ENCODE measurements at regions not wholly inside any gene's neighbourhood (a gene's known extent, or its start where the extent isn't known, plus 50 kb on each side); places are given as distances from the start of the nearest gene placed in this dataset.

DNA sequence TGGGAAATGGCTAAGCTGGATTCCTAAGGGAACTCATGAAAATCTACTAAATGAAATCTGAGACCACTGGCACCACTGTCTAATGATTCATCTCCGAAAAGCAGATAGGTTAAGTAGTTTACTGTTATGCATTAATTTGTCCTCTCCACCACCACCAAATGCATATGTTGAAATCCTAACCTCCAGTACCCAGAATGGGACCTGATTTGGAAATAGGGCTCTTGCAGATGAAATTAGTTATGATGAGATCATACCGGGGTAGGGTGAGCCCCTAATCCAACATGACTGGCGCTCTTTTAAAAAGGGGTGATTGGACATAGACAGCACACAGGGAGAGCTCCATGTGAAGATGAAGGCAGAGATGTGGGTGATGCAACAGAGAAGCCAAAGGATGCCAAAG is 124.9 kb upstream of the GUCY1A1 start:
- DNase-seq, result no peak
- H3K9me3 ChIP-seq, result no peaks in the 10 kb centered on the region

DNA sequence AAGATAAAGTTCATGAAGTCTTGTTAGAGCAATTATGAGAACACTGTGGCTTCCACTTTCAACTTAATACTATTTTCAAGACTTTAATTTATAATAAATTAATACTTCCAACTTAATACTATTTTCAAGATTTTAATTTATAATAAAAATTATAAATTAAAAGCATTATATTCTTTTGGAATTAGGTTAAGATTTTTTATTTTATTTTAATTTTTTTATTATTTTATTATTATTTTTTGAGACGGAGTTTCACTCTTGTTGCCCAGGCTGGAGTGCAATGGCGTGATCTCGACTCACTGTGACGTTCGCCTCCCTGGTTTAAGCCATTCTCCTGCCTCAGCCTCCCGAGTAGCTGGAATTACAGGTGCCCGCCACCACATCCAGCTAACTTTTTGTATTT is 126.0 kb upstream of the GUCY1A1 start:
- H3K9me3 ChIP-seq, result no peaks in the 10 kb centered on the region
- H3K36me3 ChIP-seq, result no peaks in the 10 kb centered on the region
- H3K4me3 ChIP-seq, result no peak overlapping the region
- DNase-seq, result no peak
- no peaks in the 10 kb centered on the region for H3K27me3 ChIP-seq

More for the DNA sequence above, 124.9 kb upstream of the GUCY1A1 start:
- no peaks in the 10 kb centered on the region for H3K36me3 ChIP-seq
- no peak overlapping the region for H3K4me3 ChIP-seq
- H3K27me3 ChIP-seq, result no peaks in the 10 kb centered on the region

DNA sequence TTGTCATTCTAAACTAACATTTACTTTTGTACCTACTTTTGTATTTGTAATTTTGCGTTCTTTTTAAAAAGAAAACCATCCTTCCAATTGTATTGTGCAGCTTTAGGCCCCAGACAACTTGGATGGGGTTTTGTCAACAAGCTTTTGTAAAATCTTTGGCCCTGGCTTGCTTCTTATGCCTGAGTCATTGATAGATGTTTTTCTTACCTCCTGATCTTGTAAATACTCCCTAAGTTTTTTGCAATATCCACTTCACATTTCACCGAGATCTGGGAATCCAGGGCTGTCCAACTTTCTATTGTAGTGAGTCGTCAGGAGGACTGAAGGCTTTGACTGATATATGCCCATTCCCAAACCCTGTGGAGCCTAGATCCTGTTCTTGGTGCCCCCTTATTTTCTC is 126.9 kb upstream of the GUCY1A1 start:
- Histone ChIP-seq H3K4me3 (no peak overlapping the region), H3K9me3 (no peaks in the 10 kb centered on the region), H3K36me3 (no peaks in the 10 kb centered on the region), H3K27me3 (no peaks in the 10 kb centered on the region)
- DNase-seq, result no peak

DNA sequence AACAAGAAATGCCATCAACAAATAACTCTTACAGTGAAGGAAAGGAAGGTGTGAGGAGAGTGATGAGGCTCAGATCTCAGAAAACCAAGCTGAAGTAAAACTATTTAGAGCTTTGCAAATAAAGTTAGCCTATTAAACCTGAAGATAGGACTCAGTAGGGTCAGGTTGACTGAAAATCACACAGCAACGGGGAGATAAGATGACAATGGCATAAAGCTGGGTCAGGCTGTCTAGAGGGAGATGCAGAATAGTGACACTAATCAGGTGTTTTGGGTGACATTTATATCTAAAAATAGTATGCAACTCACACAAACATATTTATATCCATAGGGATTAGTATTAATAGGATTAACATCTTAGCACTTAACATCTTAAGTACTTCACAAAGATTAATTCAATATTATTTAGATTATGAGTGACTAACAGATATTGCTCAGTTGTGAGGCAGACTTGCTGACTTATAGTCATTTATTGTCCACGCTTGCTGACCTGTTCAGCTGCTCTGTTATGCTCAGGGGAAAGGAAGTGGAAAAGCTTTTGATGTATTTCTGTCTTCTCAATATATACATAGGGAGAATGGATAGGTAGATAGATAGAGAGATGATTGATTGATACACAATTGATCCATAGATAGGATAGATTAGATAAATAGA is 130.7 kb upstream of the GUCY1A1 start:
- H3K9me3 ChIP-seq, result no peaks in the 10 kb centered on the region
- no peak overlapping the region for H3K4me3 ChIP-seq
- no peaks in the 10 kb centered on the region for H3K36me3 ChIP-seq
- DNase-seq, result no peak
- no peaks in the 10 kb centered on the region for H3K27me3 ChIP-seq

DNA sequence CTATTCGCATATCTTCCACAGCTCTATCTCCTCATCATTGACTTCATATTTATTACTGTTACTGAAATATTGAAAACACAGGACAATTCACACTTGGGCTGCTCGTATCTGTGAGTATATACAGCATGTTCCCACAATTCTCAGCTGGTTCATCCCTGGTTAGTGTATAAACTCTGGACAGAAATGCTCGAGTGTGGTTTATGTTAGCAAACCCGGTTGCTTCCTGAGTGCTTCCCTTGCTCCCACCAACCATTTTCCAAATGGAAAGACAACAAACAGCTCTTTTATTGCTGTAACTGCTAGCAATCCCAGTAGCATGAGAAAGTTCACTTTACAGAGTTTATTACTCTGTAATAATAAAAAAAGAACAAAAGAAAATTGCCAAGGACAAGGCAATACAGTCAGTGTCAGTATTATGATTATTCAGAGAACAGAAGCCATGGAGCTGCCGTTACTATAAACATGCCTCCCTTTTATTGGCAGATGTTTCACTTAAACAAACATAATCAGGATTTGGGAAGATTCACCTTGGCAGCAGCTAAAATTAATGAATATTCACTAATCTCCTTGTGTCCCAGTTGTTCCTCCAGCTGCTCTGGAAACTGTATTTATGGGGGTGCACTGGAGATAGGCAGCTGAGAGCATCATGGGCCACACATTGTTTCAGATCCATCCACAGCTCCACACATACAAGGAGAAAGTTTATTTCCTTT is 134.1 kb upstream of the GUCY1A1 start:
- DNase-seq, result no peak
- Histone ChIP-seq H3K27me3 (no peaks in the 10 kb centered on the region), H3K36me3 (no peaks in the 10 kb centered on the region), H3K4me3 (no peak overlapping the region), H3K9me3 (no peaks in the 10 kb centered on the region)

DNA sequence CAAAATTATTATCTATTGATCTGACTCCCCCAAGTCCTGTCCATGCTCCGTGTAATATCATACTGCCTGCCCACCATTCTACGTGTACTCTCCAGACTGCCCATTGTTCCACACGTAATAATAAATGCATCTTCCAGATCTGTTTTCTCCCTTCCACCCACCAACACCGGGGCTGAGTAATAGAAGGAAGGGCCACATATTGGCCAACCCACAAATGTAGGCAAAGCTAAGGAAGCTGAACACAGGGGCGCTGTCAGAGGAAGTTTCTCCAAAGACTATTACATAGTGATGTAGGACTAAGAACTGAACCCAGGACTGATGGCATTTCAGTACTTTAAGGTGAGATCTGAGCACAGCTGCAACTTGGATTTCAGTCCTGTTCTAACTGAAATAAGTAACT is 135.8 kb upstream of the GUCY1A1 start:
- no peaks in the 10 kb centered on the region for H3K27me3 ChIP-seq
- H3K9me3 ChIP-seq, result no peaks in the 10 kb centered on the region
- no peak overlapping the region for H3K4me3 ChIP-seq
- DNase-seq, result no peak
- no peaks in the 10 kb centered on the region for H3K36me3 ChIP-seq

DNA sequence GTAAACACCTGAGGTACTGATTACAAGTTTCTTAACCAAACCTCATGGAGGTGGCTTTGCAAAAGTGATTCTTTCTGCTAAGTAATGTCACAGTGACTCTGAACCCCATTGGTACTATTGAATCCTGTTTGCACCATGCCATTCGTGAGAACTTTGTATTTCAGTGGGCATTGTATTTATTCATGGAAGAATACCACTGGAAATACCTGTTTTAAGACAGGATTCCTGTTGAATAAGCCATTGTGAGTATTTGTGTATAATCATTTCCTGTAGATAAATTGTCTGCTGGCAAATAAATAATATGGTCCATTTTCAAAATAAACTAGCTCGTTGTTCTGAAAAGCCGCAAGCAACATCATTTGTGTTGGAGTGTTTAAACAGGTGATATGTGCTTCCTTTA is 136.4 kb upstream of the GUCY1A1 start:
- no peak for DNase-seq
- no peaks in the 10 kb centered on the region for H3K9me3 ChIP-seq
- no peaks in the 10 kb centered on the region for H3K36me3 ChIP-seq
- no peaks in the 10 kb centered on the region for H3K27me3 ChIP-seq
- H3K4me3 ChIP-seq, result no peak overlapping the region

DNA sequence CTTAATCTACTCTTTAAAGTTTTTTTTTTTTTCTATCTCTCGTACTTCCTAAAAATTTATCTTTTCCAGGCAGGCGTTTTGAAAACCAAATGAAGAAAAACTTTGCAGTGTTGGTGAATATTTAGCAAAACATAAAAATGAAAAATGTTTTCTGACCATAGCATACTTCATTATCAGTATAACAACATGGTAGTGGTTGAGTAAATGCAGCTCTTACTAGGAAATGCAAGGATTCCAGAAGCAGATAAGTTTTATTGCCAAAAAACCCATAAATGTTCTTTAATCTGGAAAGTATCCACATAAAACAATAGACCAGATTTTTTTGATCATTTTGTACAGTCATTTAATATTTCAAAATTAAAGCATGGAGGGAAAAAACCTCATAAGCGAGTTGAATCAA is 136.9 kb upstream of the GUCY1A1 start:
- Histone ChIP-seq H3K9me3 (no peaks in the 10 kb centered on the region), H3K27me3 (no peaks in the 10 kb centered on the region), H3K36me3 (no peaks in the 10 kb centered on the region), H3K4me3 (no peak overlapping the region)
- no peak for DNase-seq

DNA sequence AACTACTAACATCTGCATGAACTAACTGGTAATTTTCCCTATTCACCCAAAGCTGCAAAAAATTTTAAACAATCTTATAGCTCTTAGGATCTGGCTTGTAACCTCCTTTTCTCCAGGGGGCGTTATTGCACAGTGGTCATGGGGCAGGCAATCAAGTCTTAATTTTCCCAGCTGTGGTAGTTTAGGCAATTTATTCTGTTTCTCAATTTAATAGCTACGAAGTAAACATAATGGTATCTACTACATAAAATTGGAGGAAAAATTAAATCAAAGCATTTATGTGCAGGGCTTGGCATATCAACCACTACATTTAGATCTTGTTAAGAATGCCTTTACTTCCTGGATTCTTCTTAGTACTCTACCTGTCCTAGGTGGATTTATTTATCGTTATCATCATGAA is 137.4 kb upstream of the GUCY1A1 start:
- H3K27me3 ChIP-seq, result no peaks in the 10 kb centered on the region
- no peak overlapping the region for H3K4me3 ChIP-seq
- H3K36me3 ChIP-seq, result no peaks in the 10 kb centered on the region
- H3K9me3 ChIP-seq, result no peaks in the 10 kb centered on the region
- no peak for DNase-seq

DNA sequence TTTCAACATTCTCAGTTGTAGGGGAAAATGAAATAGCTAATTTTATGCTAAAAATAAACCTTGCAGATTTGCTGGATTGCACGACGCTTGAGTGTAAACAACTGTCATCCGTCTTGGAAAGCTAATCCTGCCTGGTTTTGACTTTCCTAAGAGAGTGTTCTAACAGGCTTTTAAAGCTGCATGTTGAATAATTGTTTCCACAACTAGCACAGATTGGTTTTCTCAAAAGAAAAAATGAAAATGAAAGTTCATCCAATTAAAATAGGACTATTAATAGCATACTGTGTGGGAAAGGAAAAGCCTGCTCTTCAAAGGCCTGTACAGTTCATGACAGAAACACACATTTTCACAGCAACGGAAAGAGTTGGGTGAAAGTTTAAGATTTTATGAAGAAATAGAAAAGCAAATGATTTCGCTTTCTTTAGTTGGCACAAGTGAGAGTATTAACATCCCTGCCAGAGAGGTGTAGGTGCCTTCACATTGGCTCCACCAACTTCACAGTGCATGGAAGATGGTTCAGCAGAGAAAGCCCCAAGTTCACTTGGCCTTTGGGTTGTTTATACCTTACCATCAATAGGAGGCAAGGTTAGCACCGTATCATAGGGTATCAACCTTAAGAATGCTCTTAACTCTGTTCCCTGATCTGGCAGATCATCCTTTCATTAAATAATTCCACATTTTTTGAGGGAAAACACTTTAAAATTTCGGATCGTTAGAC is 140.0 kb upstream of the GUCY1A1 start:
- Histone ChIP-seq H3K9me3 (peaks cover 3% of the 10 kb centered on the region; the same call in 1 of the 2 replicates), H3K36me3 (no peaks in the 10 kb centered on the region), H3K4me3 (no peak overlapping the region), H3K27me3 (no peaks in the 10 kb centered on the region)
- no peak for DNase-seq

DNA sequence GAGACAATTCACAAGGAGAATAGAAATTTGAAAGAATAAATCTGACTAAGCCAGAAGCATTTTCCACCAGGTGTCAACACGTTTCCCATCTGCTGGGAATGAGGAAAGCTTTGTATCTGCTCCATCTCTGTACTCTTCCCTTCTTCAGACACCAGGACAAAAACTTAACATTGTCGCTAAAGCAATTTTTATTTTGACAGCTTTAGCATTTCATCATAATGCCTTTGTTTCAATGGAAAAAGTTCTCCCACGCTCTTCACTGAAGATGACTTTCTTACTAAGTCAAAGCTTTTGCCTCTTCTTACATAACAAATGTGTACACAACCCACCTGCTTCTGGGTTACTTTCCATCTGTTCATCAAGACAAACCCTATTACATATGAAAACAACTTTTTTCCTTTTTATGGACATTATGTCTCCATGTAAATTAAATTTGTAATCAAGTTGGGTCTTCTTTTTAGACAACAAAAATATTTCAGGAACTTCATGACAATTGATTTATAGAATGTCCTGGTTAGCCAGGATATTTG is 141.7 kb upstream of the GUCY1A1 start:
- Histone ChIP-seq H3K9me3 (peaks cover 8% of the 10 kb centered on the region; the same call in 1 of the 2 replicates), H3K36me3 (no peaks in the 10 kb centered on the region), H3K27me3 (no peaks in the 10 kb centered on the region)

DNA sequence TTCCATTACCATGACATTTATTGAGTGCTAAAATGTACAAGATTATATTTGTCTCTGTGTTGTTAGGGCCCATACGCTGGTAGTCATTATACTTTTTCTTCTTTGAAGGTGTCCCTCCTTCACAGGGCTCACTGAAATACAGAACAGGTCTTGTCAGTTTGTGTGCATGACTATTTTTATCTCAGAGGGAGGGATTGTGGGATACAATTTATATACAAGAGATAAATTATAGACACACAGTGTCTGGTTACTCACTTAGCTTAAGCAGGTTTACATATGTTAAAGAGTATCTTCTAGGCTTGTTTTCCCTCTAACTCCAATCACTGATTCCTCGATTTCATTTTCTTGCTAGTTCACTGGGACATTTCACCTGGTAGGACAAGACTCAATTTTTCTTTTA is 143.3 kb upstream of the GUCY1A1 start:
- no peaks in the 10 kb centered on the region for H3K27me3 ChIP-seq
- H3K9me3 ChIP-seq, result peaks cover 8% of the 10 kb centered on the region
- no peak for DNase-seq
- H3K4me3 ChIP-seq, result no peak overlapping the region
- H3K36me3 ChIP-seq, result no peaks in the 10 kb centered on the region

More for the DNA sequence above, 141.7 kb upstream of the GUCY1A1 start:
- H3K4me3 ChIP-seq, result no peak overlapping the region
- DNase-seq, result no peak

DNA sequence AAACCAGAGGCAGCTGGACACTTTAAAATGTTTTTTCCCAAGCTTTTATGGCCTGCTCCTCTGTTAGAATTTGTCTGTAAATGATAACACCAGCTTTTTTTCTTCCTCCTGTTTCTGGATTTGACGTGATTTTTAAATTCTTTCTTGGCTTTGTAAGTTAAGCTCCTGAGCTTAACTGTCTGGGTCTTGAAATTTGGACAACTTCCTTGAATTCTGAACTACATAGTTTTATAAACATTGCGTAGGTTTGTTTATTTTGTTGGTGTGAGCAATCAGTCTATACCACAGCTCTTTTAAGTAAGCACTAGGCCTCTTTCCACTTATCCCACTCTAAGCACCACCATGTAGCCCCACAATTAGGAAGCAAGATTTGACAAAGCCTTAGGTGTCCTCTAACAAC is 144.4 kb upstream of the GUCY1A1 start:
- no peaks in the 10 kb centered on the region for H3K27me3 ChIP-seq
- H3K36me3 ChIP-seq, result no peaks in the 10 kb centered on the region
- peaks cover 8% of the 10 kb centered on the region for H3K9me3 ChIP-seq
- DNase-seq, result no peak
- no peak overlapping the region for H3K4me3 ChIP-seq

DNA sequence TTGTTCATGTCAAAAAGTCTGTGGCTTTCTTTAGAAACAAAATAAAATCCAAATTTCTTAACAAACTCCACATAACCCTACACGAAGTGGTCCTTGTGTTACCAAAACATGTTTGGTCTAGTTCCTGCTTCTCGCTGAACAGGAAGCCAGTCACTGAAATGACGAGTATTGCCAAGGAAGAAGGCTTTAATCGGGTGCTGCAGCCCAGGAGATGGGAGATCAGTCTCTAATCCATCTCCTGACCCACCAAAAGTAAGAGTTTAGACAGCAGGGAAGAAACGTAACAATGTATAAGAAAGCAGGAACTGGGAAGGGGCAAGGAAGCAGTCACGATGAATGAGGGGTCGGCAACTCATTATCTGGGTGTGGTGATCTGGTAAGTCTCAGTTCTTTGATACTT is 144.6 kb upstream of the MAP9 start:
- H3K36me3 ChIP-seq, result no peaks in the 10 kb centered on the region
- H3K27me3 ChIP-seq, result no peaks in the 10 kb centered on the region
- peaks cover 8% of the 10 kb centered on the region for H3K9me3 ChIP-seq
- DNase-seq, result no peak
- no peak overlapping the region for H3K4me3 ChIP-seq

DNA sequence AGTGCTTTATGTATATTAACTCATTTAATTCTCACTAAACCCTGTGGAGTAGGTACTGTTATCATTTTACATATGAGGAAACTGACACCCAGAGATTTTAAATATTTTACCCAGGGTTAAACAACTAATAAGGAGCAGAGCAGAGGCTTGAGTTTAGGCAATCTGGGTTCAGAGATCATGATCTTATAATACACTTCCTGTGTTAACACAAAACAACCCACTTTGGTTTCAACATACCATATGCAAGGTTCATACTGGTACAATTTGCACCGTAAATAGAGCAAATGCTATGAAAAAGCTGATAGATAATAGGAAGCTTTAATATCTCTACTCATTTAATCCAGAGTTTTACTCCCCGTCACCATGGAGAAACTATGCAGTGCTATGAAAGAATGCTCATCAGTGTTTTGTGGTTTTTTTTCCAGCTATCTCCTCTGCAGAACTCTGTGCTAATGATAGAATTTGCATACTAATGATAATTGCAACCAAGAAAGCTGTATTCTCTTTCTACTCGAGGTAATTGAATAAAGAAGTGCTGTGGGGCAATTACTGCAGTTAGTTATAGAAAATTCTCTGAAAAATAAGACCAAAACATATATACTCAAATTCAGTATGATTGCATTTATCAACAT is 138.8 kb upstream of the MAP9 start:
- DNase-seq, result no peak
- Histone ChIP-seq H3K4me3 (no peak overlapping the region), H3K27me3 (no peaks in the 10 kb centered on the region), H3K36me3 (no peaks in the 10 kb centered on the region), H3K9me3 (no peaks in the 10 kb centered on the region; the same call in 1 of the 2 replicates)

DNA sequence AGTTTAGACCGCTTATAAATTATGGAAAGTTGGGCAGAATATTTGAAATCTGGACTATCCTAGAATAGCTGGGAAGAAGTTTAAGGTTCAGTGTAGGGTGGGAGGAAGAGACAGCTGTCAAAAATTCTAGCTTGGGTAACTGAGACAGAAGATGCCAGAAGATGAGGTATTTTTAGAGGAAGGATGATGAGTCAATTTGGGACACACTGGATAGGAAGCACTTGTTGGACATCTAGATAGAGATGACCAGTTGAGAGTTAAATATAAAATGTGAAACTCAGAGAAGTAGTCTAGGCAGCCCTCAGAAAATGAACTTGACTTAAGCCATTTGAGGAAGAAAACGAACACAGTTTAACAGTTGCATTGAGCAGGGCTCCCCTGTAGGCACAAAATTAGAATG is 137.9 kb upstream of the MAP9 start:
- Histone ChIP-seq H3K9me3 (no peaks in the 10 kb centered on the region; the same call in 1 of the 2 replicates), H3K27me3 (no peaks in the 10 kb centered on the region), H3K36me3 (no peaks in the 10 kb centered on the region), H3K4me3 (no peak overlapping the region)
- DNase-seq, result no peak

DNA sequence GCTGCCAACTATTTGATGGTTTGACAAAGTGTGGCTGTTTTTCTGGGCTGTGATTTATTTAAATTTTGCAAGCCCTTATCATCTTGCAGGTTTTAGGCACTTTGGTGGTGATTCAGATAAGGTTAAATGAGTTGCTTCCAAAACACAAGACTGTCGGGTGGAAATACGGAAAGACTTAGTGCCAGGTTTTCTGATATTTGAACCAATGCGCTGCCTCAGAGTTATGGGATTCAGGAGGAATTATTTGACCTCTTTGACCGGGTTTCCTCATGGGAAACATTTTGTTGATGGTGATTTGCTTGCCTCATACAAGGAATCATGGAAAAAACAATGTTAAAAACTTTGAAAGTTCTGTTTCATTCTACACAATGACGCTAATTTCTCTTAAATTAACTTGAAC is 136.1 kb upstream of the MAP9 start:
- no peaks in the 10 kb centered on the region for H3K27me3 ChIP-seq
- no peak for DNase-seq
- no peaks in the 10 kb centered on the region for H3K36me3 ChIP-seq
- H3K9me3 ChIP-seq, result no peaks in the 10 kb centered on the region
- no peak overlapping the region for H3K4me3 ChIP-seq
